ENCODE measurements at regions not wholly inside any gene's neighbourhood (a gene's known extent, or its start where the extent isn't known, plus 50 kb on each side); places are given as distances from the start of the nearest gene placed in this dataset.

DNA sequence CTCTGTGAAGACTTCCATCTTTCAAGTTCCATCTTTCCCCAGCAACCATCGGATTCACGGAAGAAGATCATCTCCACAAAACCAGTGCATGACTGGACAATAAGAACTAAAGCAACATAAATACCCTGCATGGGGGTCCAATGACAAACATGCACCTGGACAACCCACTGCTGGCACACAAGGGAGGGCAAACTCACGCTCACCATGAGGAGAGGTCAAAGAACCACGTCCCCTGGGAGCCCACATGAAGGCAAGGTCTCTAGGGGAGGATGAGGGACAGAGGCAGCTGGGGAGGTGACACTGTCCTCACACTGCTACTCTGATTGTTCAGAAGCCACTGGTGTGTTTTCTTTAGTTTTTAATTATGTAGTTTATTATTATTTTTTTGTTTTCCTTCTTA is 190.8 kb downstream of the MED10 start:
- DNase-seq, result no peak
- Histone ChIP-seq H3K9ac (ENCODE audit: extremely low read depth, low read length, poor library complexity, severe bottlenecking) (no peak overlapping the region), H3K36me3 (ENCODE audit: control insufficient read depth, insufficient read depth, low read length) (no peaks in the 10 kb centered on the region), H3K4me3 (ENCODE audit: low read length) (no peak overlapping the region), H3K9me3 (ENCODE audit: control insufficient read depth, low read length) (no peaks in the 10 kb centered on the region), H3K4me1 (ENCODE audit: control insufficient read depth, insufficient read depth, low read length) (no peaks in the 10 kb centered on the region), H3K27me3 (ENCODE audit: control insufficient read depth, insufficient read depth, low read length, poor library complexity, severe bottlenecking) (no peaks in the 10 kb centered on the region), H3K27ac (ENCODE audit: low read depth, low read length) (no peak overlapping the region)
- Mint-ChIP-seq H3K4me1 (no peaks in the 10 kb centered on the region), H3K36me3 (ENCODE audit: low read depth) (no peaks in the 10 kb centered on the region), H3K9me3 (no peaks in the 10 kb centered on the region), H3K27me3 (ENCODE audit: insufficient read depth) (peaks cover 1% of the 10 kb centered on the region), H3K4me3 (no peak overlapping the region), H3K27ac (no peak overlapping the region)
- TF ChIP-seq, protein P1, sequence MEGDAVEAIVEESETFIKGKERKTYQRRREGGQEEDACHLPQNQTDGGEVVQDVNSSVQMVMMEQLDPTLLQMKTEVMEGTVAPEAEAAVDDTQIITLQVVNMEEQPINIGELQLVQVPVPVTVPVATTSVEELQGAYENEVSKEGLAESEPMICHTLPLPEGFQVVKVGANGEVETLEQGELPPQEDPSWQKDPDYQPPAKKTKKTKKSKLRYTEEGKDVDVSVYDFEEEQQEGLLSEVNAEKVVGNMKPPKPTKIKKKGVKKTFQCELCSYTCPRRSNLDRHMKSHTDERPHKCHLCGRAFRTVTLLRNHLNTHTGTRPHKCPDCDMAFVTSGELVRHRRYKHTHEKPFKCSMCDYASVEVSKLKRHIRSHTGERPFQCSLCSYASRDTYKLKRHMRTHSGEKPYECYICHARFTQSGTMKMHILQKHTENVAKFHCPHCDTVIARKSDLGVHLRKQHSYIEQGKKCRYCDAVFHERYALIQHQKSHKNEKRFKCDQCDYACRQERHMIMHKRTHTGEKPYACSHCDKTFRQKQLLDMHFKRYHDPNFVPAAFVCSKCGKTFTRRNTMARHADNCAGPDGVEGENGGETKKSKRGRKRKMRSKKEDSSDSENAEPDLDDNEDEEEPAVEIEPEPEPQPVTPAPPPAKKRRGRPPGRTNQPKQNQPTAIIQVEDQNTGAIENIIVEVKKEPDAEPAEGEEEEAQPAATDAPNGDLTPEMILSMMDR (conservative IDR thresholded peaks at IDR 0.05), result no peak
- 74 to 100% methylated on average over 1 to 4 of the region's 4 CpGs for WGBS, 2 experiments (ENCODE audit: insufficient coverage in 1 of 2, insufficient read length in 1 of 2)

DNA sequence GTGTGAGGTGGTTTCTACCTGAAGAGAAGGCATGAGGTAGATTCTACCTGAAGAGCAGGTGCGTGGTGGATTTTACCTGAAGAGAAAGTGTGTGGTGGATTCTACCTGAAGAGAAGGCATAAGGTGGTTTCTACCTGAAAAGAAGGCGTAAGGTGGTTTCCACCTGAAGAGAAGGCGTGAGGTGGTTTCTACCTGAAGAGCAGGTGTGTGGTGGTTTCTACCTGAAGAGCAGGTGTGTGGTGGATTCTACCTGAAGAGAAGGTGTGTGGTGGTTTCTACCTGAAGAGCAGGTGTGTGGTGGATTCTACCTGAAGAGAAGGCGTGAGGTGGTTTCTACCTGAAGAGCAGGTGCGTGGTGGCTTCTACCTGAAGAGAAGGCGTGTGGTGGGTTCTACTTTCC is 192.8 kb downstream of the MED10 start:
- H3K27ac ChIP-seq (ENCODE audit: low read depth, low read length), result no peak overlapping the region
- Mint-ChIP-seq H3K4me1 (no peaks in the 10 kb centered on the region), H3K9me3 (no peaks in the 10 kb centered on the region), H3K4me3 (no peak overlapping the region), H3K27ac (no peak overlapping the region), H3K27me3 (ENCODE audit: insufficient read depth) (peaks cover 1% of the 10 kb centered on the region), H3K36me3 (ENCODE audit: low read depth) (no peaks in the 10 kb centered on the region)
- no peaks in the 10 kb centered on the region for H3K36me3 ChIP-seq (ENCODE audit: control insufficient read depth, insufficient read depth, low read length)
- no peaks in the 10 kb centered on the region for H3K9me3 ChIP-seq (ENCODE audit: control insufficient read depth, low read length)
- no peak overlapping the region for H3K4me3 ChIP-seq (ENCODE audit: low read length)
- H3K27me3 ChIP-seq (ENCODE audit: control insufficient read depth, insufficient read depth, low read length, poor library complexity, severe bottlenecking), result peaks cover 9% of the 10 kb centered on the region
- DNase-seq, result no peak
- no peak overlapping the region for H3K9ac ChIP-seq (ENCODE audit: extremely low read depth, low read length, poor library complexity, severe bottlenecking)
- H3K4me1 ChIP-seq (ENCODE audit: control insufficient read depth, insufficient read depth, low read length), result no peaks in the 10 kb centered on the region
- WGBS, 2 experiments (ENCODE audit: insufficient coverage in 1 of 2, insufficient read length in 1 of 2), result 92 to 93% methylated on average over 3 to 6 of the region's 6 CpGs
- TF ChIP-seq, protein P1 (conservative IDR thresholded peaks at IDR 0.05), result no peak

DNA sequence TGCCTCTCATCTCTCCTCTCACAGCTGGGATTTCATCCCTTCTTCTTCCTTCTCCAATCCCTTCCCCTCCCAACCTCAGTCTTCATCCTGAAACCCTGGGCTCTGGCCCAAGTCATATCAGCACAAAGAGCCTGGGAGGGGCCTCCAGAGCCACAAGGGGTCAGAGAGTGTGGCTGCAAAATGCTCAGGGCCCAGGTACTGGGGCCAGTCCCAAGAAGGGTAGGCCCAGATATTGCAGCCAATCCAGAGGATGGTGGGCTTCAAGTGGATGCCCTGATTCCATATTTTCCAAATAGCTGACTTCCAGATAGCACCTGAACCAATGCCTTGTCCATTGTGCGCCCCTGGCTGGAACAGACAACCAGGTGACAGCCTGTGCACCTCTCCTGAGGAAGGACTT is 193.9 kb downstream of the MED10 start:
- TF ChIP-seq, protein P1 (conservative IDR thresholded peaks at IDR 0.05), result no peak
- Mint-ChIP-seq H3K27me3 (ENCODE audit: insufficient read depth) (peaks cover 1% of the 10 kb centered on the region), H3K36me3 (ENCODE audit: low read depth) (no peaks in the 10 kb centered on the region), H3K9me3 (no peaks in the 10 kb centered on the region), H3K4me3 (no peak overlapping the region), H3K4me1 (no peaks in the 10 kb centered on the region), H3K27ac (no peak overlapping the region)
- Histone ChIP-seq H3K27me3 (ENCODE audit: control insufficient read depth, insufficient read depth, low read length, poor library complexity, severe bottlenecking) (peaks cover 9% of the 10 kb centered on the region), H3K27ac (ENCODE audit: low read depth, low read length) (no peak overlapping the region), H3K9ac (ENCODE audit: extremely low read depth, low read length, poor library complexity, severe bottlenecking) (no peak overlapping the region), H3K9me3 (ENCODE audit: control insufficient read depth, low read length) (no peaks in the 10 kb centered on the region), H3K4me1 (ENCODE audit: control insufficient read depth, insufficient read depth, low read length) (no peaks in the 10 kb centered on the region), H3K4me3 (ENCODE audit: low read length) (no peak overlapping the region), H3K36me3 (ENCODE audit: control insufficient read depth, insufficient read depth, low read length) (no peaks in the 10 kb centered on the region)
- 80 to 81% methylated on average over 1 of the region's 1 CpG for WGBS, 2 experiments (ENCODE audit: insufficient coverage in 1 of 2, insufficient read length in 1 of 2)
- DNase-seq, result no peak
